HG03432 (cell line): ENCODE measurements at regions not wholly inside any gene's neighbourhood (a gene's known extent, or its start where the extent isn't known, plus 50 kb on each side); places are given as distances from the start of the nearest gene placed in this dataset.
"Not testable (repeated sequence)": the region's sequence is repeated elsewhere in the genome, so short reads cannot be mapped to it uniquely, and the experiment has no call there.

ENCODE experiments used
- ATAC-seq: cut with Tn5 transposase; IDR thresholded peaks from one replicate; pipeline ENCODE4 v1.9.1; 2021; ENCODE audit warnings: mild to moderate bottlenecking, moderate library complexity; ENCODE audit not compliant: unreplicated experiment

GRCh38 chr9:41019858-41020562 is 108.5 kb downstream of the FOXD4L6 start:
- not testable (repeated sequence) for ATAC-seq

DNA sequence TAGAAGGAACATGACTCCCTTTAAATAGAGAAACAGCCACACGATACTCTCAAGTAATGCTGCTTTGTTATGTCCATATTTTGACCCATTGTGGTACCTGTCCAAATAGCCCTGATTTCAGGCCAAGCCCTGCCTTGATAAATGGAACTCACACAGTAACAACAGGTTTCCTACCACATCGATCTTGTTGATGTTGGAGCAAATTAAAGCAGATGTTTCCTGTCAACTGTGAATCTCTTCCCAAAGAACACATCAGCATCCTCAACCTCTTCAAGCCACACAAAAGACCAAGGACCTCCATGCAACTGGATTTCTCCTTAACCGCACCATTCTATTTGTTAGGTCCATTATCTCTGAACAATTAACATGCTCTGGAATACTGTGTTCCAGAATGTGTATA is 109.5 kb downstream of the FOXD4L6 start:
- not testable (repeated sequence) for ATAC-seq

- ATAC-seq = not testable (repeated sequence)
Measured at GRCh38 chr9:41016699-41017098, 111.8 kb downstream of the FOXD4L6 start.

- ATAC-seq = not testable (repeated sequence)
Measured at GRCh38 chr9:40999952-41000700, 128.4 kb downstream of the FOXD4L6 start.

GRCh38 chr9:40995490-40995889 is 133.0 kb downstream of the FOXD4L6 start:
- not testable (repeated sequence) for ATAC-seq

- ATAC-seq = not testable (repeated sequence)
Measured at GRCh38 chr9:40993842-40994241, 134.6 kb downstream of the FOXD4L6 start.

GRCh38 chr9:40993375-40993774 is 135.1 kb downstream of the FOXD4L6 start:
- not testable (repeated sequence) for ATAC-seq

DNA sequence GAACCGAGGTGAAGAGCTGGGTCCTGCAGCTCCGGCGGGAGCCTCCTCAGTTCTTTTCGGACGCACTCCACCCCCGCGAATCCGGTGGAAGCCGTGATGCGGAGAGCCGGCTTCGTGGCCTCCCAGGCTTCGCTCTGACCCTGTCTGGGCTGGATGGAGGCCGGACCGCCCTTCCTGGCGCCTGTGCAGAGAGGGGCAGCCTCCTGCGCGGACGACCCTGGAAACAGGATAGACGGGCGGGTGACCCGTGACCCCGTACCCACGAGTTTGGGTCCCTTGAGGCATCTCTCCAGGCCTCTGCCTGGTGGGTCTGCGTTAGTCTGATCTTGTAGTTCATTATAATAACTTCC is 136.0 kb downstream of the FOXD4L6 start:
- peak; percentile 46 for ATAC-seq

- ATAC-seq = peak; percentile 100
Measured at GRCh38 chr9:40991741-40992471, 136.6 kb downstream of the FOXD4L6 start.

DNA sequence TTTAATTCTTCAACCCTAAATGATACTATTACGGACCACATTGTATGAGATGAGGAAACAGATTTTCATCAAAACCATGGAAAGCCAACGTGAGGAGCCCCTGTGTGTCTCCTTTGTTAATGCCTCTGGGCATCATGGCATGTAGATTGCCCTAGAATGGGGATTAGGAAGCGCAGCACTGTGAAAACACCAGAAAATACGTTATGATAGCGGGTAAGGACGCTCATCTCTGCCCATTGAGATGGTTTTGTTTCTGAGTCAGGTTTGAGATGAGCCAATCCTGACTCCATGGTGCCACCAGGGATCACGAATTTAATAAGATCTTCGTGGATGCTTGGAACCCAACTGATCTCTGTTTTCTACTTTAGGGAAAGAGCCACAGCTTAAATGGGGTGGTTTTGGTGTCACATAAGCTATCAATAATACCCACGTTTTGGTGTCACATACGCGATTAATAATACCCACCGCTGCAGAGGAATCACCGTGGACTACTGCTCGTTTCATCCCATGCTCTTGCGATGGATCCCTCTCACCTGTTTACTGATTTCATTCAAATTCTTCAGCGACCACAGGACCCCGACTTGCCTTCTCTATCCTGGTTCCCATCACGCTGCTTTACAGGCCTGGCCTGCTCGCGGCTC is 137.3 kb downstream of the FOXD4L6 start:
- not testable (repeated sequence) for ATAC-seq

DNA sequence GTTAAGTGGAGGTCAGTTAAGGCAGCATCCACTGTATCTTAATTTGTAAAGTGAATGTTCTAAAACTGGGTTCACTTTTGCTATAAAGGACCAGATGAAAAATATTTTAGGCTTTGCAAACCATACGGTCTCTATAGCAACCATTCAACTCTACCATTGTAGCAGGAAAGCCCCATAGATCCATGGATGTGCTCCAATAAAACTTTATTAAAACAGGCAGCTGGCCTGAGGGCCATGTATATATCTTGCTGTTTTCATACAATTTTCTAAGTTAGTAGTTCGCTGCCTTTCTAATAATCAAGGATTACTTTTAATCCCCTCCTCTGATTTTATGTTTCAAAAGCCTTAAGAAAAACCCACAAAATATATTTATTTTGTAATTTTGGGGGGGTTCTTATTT is 142.1 kb downstream of the FOXD4L6 start:
- not testable (repeated sequence) for ATAC-seq

- not testable (repeated sequence) for ATAC-seq
Measured at GRCh38 chr9:40975351-40975750, 153.1 kb downstream of the FOXD4L6 start.

GRCh38 chr9:40974912-40975311 is 153.6 kb downstream of the FOXD4L6 start:
- not testable (repeated sequence) for ATAC-seq

GRCh38 chr9:40971773-40972172 is 156.7 kb downstream of the FOXD4L6 start:
- ATAC-seq = not testable (repeated sequence)

DNA sequence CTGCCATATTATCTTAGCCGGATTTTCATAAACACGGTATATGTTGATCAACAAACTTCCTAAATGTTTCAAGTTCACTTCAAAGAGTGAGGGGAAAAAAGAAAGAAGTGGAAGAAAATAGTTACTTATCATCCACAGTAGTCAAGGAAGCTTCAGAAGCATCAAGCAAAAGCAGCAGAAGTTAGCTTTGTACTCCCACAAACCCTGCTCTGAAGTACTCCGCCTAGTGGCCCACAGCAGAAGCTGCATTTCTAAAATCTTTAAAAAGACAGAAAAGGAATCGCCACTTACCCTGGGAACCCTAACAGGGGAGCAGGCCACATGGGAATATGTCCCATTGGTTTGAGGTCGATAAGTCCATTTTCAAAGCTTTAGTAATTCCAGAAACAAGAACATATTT is 158.1 kb downstream of the FOXD4L6 start:
- not testable (repeated sequence) for ATAC-seq

DNA sequence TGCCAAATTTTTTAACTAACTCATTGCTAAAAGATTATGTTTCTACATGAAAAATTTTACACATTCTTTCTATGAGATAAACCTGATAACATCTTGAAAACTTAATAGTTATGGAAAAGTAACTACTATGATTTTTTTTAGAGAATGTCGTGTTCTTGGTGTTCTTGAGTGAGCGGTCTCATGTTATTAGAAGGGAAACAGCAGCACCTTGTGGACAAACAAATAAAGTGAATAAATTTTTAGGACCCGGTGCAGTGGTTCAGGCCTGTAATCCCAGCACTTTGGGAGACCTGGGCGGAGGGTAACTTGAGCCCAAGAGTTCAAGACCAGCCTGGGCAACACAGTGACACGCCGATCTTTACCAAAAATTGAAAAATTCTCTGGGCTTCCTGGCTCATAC is 166.0 kb downstream of the FOXD4L6 start:
- not testable (repeated sequence) for ATAC-seq

GRCh38 chr9:40951876-40952494 is 176.5 kb downstream of the FOXD4L6 start:
- not testable (repeated sequence) for ATAC-seq

- not testable (repeated sequence) for ATAC-seq
Measured at GRCh38 chr9:40946228-40946627, 182.3 kb downstream of the FOXD4L6 start.

DNA sequence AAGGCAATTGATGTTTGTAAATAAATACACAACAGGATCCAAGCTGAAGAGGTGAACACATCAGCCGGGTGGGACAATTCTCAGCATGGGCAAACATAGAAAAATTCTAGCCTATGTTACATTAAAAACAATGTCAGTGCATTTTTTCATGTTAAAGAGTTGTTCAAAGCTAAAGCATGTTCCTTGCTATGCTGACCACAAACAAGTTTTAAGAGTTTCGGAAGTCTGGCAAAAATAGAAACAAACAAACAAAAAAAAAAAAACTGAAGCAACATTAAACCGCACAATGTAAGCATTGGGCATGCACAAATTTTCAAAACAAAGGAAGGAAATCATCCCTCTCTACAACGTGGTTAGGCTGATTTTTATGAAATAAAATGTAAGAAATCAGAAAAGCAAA is 185.8 kb downstream of the FOXD4L6 start:
- not testable (repeated sequence) for ATAC-seq

DNA sequence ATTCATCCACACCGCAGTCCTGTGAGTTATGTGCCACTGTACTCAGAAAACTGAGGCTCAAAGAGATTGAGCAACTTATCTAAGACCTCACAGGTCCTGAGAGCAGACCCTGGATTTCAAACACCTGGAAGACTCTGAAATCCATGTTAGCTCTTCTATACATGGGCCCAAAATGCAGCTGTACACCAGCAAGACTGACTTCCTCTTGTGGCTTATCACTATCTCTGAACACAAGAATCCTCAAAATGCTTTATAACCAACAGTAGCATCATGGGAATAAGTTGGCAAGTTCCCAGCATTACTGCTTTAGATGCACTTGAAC is 188.6 kb downstream of the FOXD4L6 start:
- not testable (repeated sequence) for ATAC-seq
